ENCODE measurements at regions not wholly inside any gene's neighbourhood (a gene's known extent, or its start where the extent isn't known, plus 50 kb on each side); places are given as distances from the start of the nearest gene placed in this dataset.

DNA sequence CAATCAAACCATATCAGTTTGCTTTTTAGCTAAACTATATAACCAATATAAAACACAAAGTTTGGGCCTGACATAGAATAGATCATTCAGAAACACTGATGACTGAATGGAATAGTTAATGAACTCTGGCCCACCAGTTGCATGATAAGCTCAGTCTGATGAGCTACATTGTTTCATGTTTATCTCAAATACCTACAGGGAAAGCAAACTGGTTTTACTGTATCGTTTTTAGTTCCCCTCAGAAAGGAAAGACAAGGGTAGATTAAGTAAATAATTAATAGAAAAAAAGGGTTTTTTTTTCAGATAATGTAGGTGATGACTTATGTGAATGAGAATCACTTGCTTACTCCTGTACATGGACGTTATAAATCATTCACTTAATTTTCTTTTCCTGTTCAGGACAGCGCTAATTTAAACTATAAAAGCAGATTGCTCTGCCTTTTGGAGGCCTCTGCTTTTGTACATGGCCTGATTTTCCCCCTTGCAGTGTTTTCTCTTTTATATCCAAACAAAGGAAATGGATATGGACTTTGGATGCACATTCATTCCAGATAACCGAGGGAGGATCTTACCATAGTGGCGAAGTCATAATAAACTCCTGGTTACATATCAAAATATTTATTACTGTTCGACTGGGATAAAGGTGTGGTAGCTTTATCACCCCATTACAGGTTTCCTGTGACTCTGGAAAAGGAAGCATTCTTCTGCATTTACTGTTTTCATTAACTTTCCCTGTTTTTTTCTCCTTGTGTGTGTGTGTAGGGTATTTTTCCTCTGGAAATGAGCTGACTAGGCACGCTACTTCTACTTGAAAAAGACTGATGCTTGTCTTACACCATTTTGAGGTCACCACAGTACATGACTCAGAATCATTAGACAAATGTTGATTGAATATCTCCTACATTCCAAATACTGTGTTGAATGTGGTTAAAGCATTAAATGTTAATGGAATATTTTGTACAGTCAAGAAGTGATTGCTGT, 373.1 kb upstream of the HS3ST1 start (continued):
- no peak for TF ChIP-seq ZNF138 (CRISPR knock-in tag; conservative IDR thresholded peaks at IDR 0.05)
- TF ChIP-seq FOXP1 (CRISPR knock-in tag; IDR thresholded peaks at IDR 0.05; ENCODE audit: borderline replicate concordance) = no peak
- no peak for TF ChIP-seq HMGXB4 (CRISPR knock-in tag; IDR thresholded peaks at IDR 0.05)
- no peak for TF ChIP-seq MYBL2 (CRISPR knock-in tag; IDR thresholded peaks at IDR 0.05)
- TF ChIP-seq SMAD4 (CRISPR knock-in tag; IDR thresholded peaks at IDR 0.05) = no peak

DNA sequence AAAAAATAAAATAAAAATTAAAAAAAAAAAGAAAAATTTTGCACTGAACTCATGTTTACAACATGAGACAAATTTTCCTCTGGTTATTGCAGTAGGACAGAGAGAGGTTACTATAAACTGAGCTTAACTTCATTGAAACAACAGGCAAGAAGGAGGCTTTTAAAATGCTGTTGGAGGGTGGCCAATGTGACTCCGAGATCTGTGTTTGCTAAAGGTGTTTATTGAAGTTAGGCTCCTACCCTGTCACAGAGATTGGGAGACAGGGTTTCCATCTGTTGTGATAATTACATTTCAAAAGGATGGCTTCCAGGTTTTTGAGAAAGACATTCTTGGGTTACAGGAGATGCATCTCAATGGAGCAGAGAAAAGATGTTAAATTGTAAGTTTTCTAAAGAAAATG, 370.5 kb upstream of the HS3ST1 start:
- Mint-ChIP-seq H3K36me3 (peaks cover 15% of the 10 kb centered on the region; the same call in 1 of the 2 replicates), H3K4me3 (no peak overlapping the region), H3K9me3 (peaks cover 12% of the 10 kb centered on the region), H3K27ac (no peak overlapping the region), H3K4me1 (peaks cover 7% of the 10 kb centered on the region), H3K27me3 (ENCODE audit: low read depth) (no peaks in the 10 kb centered on the region)
- ATAC-seq = no peak
- no peak for DNase-seq (ENCODE audit: low spot score)
- ChIA-PET CTCF (no interaction called here), POLR2A (no interaction called here)
- no peak for TF ChIP-seq RELA (CRISPR knock-in tag; IDR thresholded peaks at IDR 0.05; ENCODE audit: borderline replicate concordance)
- no peak for TF ChIP-seq CDX4 (CRISPR knock-in tag; IDR thresholded peaks at IDR 0.05; ENCODE audit: borderline replicate concordance)
- TF ChIP-seq GRHL2 (CRISPR knock-in tag; IDR thresholded peaks at IDR 0.05; ENCODE audit: insufficient replicate concordance, severe bottlenecking) = no peak
- TF ChIP-seq KAT7 (CRISPR knock-in tag; IDR thresholded peaks at IDR 0.05; ENCODE audit: borderline replicate concordance) = no peak
- TF ChIP-seq, protein P1, sequence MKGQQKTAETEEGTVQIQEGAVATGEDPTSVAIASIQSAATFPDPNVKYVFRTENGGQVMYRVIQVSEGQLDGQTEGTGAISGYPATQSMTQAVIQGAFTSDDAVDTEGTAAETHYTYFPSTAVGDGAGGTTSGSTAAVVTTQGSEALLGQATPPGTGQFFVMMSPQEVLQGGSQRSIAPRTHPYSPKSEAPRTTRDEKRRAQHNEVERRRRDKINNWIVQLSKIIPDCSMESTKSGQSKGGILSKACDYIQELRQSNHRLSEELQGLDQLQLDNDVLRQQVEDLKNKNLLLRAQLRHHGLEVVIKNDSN (CRISPR knock-in tag; IDR thresholded peaks at IDR 0.05) = no peak
- TF ChIP-seq USF2 (CRISPR knock-in tag; IDR thresholded peaks at IDR 0.05) = no peak
- no peak for TF ChIP-seq ZNF423 (CRISPR knock-in tag; IDR thresholded peaks at IDR 0.05)
- no peak for TF ChIP-seq CBFB (CRISPR knock-in tag; IDR thresholded peaks at IDR 0.05; ENCODE audit: low read depth)
- TF ChIP-seq ZNF396 (CRISPR knock-in tag; IDR thresholded peaks at IDR 0.05; ENCODE audit: borderline replicate concordance) = no peak
- TF ChIP-seq CREM (CRISPR knock-in tag; IDR thresholded peaks at IDR 0.05) = no peak
- no peak for TF ChIP-seq FOXJ3 (CRISPR knock-in tag; IDR thresholded peaks at IDR 0.05; ENCODE audit: borderline replicate concordance)
- TF ChIP-seq HMGXB4 (CRISPR knock-in tag; IDR thresholded peaks at IDR 0.05) = no peak
- no peak for TF ChIP-seq ARID4B (CRISPR knock-in tag; IDR thresholded peaks at IDR 0.05; ENCODE audit: borderline replicate concordance)
- no peak for TF ChIP-seq AFF4 (CRISPR knock-in tag; IDR thresholded peaks at IDR 0.05; ENCODE audit: borderline replicate concordance)
